Kasumi-1 (cell line): ENCODE measurements at regions not wholly inside any gene's neighbourhood (a gene's known extent, or its start where the extent isn't known, plus 50 kb on each side); places are given as distances from the start of the nearest gene placed in this dataset.
"Not testable (repeated sequence)": the region's sequence is repeated elsewhere in the genome, so short reads cannot be mapped to it uniquely, and the experiment has no call there.

Experiments
- DNase-seq, 2 experiments: peaks; one replicate each; lab custom pipeline; 2025; lab: John Stamatoyannopoulos, UW

DNA sequence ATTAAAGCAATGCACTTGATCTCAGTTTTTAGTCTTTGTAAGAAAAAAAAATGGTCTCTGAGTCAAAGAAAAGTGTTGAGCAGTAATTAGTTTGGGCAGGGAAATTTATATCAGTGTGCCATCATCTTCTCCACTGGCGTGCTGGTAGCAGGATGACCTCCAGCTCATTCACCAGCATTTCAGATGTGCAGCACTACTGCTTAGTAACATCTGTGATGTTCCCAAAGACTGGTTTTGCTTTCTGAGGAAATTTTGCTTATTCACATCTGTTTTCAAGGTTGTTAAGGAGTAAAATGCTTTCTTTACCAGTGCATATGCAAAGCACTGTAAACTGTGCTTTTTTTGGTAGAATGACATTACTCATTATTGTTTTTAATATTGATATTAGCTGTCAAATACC is 540.4 kb downstream of the TRAM1L1 start:
- DNase-seq = no peak

DNA sequence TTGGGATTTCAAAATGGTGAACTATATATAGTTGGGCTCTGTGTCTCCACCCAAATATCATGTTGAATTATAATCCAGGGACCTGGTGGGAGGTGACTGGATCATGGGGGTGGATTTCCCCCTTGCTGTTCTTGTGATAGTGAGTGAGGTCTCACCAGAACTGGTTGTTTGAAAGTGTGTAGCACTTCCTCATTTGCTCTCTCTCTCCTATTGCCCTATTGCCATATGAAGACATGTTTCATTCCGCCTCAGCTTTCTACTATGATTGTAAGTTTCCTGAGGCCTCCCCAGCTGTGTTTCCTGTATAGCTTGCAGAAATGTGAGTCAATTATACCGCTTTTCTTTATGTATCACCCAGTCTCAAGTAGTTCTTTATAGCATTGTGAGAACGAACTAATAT is 545.6 kb downstream of the TRAM1L1 start:
- DNase-seq = peak; percentile 71 to 76

DNA sequence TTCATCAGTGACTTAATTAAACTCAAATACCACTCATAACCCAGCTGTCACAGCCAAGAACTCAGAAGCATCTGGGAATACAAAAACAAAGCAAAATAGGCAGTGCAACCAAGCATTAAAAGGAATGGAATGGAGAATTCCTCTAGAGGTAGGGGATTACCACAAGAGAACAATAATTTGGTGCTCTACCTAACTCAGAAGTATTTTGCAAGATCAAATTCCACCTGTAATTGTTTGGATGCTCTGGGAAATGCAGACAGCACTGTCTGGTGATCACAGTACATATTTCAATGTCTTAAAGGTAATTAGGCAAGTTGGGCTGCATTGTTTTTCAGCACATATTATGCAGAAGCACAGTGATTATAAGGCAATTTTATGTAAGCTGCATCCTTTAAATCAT is 547.5 kb downstream of the TRAM1L1 start:
- no peak for DNase-seq

DNA sequence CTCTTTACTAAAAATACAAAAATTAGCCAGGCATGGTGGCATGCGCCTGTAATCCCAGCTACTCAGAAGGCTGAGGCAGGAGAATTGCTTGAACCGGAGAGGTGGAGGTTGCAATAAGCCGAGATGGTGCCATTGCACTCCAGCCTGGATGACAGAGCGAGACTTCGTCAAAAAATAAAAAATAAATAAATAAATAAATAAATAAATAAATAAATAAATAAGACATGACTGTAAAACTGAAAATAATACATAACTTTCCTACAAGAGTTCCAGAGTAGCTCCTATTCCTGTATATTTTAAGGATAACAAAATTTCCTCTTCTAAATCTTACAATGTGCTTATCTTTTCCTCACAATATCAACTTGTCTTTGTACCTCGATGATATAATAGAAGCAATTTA is 549.4 kb downstream of the TRAM1L1 start:
- DNase-seq = not testable (repeated sequence)

DNA sequence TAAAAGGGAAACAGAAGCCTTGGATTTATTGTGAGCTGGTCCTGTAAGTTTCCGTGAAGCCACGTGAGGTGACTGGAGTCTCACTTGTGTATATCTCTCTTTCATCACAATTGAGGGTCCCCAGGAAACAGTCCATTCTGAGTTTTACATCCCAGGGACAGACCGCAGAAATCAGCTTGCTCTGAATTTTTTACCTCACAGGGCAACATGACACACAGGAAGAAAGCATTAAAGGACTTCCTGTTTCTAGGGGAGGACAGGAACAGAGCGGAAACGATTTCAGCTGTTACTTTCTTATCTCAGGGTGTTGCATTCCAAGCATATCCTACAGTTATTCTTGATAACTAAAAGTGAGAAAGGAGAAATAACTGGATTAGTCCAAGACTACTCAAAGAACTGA is 553.5 kb downstream of the TRAM1L1 start:
- DNase-seq = peak; percentile 98

DNA sequence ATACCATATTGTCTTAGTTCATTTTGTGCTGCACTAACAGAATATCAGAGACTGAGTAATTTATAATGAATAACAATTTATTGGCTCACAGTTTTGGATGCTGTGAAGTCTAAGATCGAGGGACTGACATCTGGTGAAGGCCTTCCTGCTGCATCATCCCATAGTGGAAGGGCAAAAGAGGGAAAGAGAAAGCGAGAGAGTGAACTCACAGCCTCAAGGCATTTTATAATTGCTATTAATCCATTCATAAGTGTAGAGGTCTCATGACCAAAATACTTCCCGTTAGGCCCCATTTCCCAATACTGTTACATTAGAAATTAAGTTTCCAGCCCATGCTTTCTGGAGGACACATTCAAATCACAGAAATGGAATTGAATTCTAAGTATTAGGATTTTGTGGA is 554.4 kb downstream of the TRAM1L1 start:
- DNase-seq = no peak

DNA sequence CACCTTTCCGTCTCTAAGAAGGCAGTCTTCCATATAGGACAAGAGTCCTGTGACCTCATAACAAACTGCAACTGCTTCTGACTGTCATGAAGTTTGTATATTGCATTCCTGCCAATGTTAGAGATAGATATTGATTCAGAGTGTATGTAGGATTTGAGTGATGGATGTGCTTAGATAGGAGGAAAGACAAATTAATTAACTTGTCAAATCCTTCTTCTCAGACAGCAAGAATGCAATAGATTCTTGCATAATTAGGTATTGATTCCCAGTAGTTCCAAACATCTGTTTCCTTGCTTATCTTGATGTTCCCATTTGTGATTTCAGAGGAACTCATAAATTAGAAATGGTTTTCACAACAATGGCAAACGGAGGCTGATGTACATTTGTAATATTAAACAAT is 555.3 kb downstream of the TRAM1L1 start:
- no peak for DNase-seq

DNA sequence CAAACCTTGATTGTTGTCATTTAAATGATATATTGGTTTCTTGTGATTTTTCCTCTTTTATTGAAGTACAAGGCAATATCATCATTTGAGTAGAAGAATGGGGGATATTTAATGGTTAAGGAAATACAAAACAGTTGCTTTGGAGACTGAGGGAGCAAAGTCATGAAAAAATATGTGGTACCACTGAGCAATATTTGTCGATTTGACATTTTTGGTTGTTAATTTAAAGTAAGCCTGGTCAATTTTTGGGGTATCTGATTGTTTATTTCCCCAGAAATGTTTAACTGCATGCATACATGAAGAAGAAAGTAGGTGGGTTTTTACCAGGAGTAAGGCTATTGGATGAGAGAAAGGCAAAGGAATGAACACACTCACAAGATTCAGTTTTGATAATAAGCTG is 556.2 kb downstream of the TRAM1L1 start:
- no peak for DNase-seq

DNA sequence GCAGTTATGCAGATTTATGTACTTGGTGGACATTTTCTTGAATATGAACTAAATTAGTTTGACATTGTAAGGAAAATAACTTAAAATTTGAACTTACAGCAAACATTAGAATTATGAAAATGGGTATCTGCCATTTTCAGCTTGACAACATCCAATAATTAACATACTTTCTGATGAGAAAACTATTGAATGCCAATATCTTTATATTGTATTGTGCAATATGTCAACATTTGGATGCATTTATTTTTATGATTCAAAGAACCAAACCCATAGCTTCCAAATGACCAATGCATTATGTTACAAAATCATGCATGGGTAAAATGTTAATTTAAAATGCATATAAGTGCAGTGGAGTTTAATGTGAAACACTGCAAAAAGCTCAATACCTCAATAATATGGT is 562.5 kb downstream of the TRAM1L1 start:
- DNase-seq = no peak

DNA sequence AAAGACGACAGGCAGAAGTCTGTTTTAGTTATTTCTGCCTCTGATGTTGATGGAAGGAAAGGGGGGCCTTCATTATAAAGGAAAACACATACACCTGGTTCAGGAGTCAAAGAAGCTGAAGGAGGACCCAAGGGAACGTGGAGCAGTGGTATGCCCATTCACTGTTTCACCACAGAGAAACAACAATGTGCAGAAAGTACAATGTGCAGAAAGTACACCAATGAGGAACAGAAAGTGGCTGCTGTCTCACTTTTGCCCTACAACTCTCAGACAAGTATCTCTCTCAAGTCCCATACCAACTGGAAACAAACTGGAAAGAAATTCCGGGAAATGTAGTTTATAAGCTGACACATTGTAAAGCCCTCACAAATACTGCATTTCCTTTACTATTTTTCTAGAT is 564.5 kb downstream of the TRAM1L1 start:
- DNase-seq = no peak

DNA sequence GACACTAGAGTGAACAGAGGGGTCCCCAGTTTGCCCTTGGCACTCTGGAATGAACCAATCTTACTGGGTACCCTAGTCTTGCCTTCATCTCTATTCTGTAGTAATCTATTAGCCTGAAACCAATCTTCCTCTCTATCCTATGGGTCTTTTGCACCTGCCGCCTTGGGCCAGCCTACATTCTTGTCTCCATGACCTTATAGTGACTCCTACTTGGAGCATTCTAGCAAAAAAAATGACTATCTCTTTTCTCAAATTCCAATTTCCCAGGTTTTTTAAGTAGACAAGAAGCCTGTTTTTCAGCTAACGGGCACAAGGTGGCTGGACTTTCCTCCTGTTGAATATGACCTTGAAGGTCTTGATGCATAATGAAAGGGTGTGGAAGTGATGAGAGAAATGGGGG is 568.7 kb downstream of the TRAM1L1 start:
- DNase-seq = no peak

DNA sequence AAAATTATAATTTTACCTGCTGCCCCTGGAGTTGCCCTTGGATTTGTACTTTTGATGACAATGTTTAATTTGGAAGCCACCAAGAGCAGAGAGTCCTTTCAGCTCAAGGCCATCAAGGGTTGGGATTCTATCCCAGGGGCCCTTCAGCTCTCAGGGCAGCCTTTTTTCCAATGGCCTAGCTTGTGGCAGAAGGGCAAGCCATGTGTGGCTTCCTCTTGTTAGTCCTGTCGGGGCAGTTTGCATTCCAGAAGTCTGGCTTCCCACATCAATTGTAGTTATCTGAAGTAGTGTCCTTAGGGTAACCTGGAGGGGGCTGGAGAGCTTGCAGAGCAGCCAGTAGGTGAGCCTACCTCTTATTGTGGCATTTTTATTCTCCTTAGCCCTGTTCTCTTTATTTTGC is 569.4 kb downstream of the TRAM1L1 start:
- DNase-seq = no peak

DNA sequence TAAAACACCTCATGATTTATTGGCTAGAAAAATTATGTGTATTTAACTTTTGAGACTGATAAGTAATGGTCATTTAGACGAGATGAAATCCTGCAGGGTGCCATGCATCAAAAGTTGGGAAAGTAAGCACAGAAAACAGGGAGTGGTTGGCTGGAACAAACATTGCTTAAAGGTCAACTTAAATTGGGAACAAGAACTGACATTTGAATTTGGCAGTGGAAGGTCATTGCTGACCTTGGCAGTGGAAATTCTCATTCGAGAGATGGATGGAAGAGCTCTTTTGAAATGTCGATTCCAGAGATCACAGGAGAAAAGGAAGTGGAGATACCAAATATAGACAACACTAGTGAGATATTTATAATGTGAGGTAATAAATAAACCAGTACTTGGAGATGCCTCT is 572.8 kb downstream of the TRAM1L1 start:
- no peak for DNase-seq

DNA sequence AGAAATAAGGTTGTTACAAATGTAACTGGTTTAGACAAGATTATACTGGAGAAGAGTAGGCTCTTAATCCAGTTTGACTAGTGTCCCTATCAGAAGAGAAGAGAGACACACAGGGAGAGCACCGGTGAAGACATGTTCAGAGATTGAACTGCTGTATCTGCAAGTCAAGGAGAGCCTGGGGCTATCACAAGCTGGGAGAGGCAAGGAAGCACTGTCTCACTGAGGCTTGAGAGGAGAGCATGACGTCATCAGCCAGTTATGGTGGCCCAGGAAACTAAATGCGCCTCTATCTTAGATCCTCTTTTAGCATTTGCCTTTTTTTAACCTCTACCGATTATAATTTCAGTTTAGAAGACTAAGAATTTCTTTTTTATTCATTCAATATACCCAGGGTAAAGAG is 583.4 kb downstream of the TRAM1L1 start:
- no peak for DNase-seq

DNA sequence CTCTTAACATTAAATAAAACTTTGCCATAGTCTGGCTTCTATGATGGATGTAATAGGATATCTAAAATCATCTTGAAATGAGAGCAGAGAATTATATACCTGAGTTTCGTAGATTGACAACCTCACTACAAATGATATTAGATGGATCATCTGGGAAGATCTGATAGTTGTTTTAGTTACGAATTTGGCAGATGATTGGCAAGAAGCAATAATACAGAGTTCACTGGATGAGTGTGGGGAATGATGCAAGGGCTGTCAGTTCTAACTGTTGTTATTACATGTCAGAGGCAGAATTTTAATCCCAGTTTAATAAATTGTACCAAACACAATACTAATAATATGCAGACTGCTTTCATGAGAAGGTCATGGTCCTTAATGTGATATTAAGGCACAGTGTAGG is 585.2 kb downstream of the TRAM1L1 start:
- DNase-seq = no peak

DNA sequence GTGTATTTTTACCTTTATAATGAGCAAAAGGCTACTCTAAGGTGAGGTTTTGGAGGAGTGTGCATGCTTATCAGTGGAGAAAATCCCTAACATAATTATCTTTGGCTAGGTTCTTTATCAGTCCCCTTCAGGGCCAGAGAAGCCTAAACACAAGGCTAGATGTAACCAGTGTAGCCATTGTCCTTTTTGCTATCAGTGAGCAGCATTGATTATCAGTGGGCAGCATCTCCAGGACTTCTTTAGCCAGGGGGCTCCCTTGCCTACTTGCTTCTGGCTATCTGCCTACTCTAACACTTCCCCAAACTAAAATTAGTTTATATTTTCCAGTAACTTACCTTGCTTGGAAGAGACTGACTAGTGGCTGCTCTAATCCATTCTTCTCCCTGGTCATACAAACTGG is 595.6 kb downstream of the TRAM1L1 start:
- DNase-seq = no peak

DNA sequence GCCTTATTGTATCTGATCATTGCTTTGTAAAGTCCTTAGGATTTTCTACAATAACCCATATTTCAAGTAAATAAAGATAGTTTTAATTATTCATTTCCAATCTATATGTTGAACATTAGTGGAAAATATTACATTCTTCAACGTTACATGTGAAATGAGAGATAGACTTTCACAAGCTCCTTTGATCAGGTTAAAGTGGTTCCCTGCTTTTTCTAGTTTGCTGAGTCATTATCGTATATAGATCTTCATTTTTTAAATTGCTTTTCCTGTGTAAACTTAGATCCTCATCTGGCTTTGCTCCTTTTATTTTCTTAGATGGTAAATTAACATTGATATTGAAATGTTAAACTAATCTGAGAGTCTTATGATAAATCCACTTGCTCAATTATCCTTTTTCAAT is 599.0 kb downstream of the TRAM1L1 start:
- no peak for DNase-seq

DNA sequence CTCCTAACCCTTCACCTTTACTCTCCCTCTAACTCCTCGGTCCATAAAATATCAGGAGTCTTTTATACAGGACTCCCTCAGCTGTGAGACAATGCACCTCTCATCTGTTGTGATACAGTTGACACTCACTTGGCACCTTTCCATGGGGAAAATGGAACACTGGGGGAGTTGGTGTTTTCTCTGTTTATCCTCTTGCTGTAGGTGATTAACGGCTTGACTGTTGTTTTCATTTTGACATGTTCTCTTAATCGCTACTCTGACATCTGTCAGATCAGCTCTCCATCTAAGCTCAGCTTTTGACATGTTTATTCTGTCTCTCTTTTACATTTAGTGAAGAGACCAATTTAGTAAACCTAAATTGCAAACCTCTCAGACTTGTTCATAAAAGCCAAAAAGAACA is 604.8 kb downstream of the TRAM1L1 start:
- DNase-seq = no peak

DNA sequence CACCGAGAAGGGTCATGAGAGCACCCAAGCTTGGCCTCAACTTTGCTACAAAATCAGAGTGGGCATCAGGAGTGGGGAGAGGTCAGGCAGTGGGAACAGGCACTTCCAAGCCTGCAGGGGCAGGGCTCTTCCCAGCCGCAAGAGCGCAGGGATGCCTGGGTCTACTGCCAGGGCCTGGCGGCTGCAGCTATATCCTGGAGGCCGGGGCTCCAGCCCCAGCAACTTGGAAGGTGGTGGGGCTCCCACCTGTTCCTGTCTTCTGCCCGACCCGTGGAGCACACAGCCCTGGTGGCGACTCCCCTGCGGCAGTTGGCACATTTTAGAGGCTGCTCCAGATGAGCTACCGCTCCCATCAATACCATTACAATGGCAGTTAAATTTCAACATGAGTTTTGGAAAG is 607.0 kb downstream of the TRAM1L1 start:
- no peak for DNase-seq

DNA sequence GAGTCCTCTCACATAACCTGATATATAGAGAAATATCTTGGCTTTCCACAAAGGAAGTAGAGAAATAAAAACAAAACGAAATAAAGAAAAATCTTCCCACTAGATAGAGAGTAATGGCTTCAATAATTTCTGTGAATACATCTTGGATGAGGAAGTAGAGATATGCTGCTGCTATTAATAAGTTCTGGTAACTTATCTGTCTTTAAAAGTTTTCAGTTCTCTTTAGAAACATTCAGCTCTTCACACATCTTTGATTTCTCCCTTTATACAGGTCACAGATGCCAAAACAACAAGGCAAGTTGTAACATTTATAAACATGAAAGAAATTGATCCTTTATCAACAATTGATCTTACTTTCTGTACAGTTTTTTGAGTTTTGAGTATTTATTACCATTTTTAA is 615.8 kb downstream of the TRAM1L1 start:
- DNase-seq = peak in 1 of 2 experiments; percentile 6

DNA sequence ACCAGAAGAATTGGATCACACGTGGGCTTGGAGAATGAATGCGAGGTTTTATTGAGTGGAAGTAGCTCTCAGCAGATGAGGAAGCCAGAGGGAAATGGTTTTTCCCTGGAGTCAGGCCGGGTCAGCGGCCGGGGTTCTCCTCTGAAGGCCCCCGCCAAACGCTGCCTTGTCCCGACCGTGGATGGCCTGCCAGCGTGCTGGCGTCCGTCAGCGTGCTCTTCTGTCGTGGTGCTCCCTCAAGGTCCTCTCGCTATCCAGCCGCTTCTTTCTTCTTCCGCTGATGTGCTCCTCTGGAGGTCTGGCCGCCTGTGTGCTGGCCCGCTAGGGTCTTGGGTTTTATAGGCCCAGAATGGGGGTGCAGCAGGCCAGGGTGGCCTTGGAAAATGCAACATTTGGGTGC is 632.2 kb downstream of the TRAM1L1 start:
- no peak for DNase-seq

DNA sequence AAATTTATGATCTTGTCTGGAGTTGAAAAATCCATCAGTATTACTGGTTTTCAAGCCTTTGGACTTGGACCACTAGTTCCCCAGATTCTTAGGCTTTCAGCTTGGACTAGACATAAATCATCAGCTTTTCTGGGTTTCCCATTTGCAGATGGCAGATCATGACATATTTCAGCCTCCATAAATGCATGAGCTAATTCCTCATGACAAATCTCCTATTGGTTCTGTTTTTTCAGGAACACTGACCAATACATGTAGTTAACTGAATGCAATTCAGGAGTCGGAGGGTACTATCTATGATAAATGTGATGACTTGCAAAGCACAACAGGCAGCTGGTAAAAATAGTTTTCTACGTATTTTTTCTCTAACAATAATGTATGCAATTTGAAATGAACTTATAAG is 635.6 kb downstream of the TRAM1L1 start:
- DNase-seq = no peak

DNA sequence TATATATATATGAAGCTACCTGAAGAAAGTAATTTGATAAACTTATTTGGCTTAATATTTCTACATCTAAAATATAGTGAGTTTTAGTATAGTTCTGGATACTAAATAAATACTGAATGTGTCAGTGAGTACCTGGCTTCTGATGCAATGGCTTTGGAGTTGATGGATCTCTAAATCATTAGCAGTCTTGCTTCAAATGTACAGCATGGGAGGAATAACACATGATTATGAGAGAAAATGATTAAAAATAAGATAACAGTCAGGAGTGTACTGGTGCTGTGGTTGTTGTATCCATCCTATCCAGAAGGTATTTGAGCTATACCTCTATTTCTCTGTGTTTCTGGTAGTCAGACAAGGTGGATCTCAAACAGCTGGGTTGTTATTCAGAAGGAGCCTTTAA is 641.3 kb downstream of the TRAM1L1 start:
- DNase-seq = no peak

DNA sequence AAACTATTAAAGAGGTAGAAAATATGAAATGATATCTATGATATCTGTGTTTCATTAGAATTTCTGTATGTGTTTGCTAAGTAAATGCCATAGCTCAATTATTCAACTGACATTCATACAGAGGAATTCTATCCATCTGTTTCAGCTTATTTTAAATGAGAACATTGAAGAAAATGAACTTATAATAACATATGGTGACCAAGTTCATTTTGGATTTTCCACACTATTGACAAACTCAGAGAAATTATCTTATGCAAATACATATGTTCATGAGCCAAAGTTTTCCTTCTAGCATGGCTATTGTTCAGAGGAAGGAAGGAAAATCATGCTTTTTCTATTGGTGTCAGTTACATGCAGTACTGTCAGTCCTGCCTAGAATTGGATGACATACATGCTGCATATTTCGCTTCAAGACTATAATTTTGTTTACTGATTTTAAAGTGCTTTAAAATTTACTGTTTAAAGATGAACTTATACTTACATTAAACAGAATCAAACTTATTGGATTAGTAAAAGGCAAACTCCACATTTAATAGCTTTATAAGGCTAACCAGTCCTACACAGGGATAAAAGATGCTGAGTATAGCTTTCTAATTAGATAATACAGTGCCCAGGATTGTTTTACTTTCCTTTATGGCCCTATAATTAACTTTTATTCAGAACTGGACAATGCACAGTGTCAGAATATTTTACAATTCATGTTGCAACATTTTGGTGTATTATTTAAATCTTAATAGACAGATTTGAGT is 646.2 kb downstream of the TRAM1L1 start:
- no peak for DNase-seq

DNA sequence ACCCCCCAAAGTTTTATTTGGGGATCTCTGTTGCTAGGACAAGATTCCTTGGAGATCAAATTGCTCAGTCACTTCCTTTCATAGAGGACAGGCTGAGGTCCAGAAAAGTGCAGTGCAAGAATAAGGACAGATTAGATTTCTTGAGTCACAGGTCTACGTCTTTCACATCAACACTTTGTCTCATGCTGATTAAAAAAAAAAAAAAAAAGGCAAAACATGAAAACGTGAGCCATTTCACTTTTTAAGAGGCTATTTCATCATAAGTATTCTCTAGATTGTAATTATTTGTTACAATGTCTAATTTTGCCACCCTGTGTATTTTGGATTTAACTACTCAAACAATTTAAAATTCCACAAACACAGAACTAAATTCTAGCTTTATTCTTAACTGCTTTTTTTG is 647.0 kb downstream of the TRAM1L1 start:
- DNase-seq = no peak
